Mesenchymal stem cell (in vitro differentiated cells and primary cell): ENCODE measurements at regions not wholly inside any gene's neighbourhood (a gene's known extent, or its start where the extent isn't known, plus 50 kb on each side); places are given as distances from the start of the nearest gene placed in this dataset.
"Not testable (repeated sequence)": the region's sequence is repeated elsewhere in the genome, so short reads cannot be mapped to it uniquely, and the experiment has no call there.

Experiments used
- DNase-seq: peaks from one replicate; pipeline ENCODE4 v3.0.0-alpha.2; 2013
- H2AFZ ChIP-seq: one replicate; pipeline ENCODE4 v1.6.1; 2013; ENCODE audit warnings: low read depth, mild to moderate bottlenecking, control low read depth, inconsistent platforms, low read length, moderate library complexity
- H2AK5ac ChIP-seq: 2 replicates; pipeline ENCODE4 v1.6.1; 2013; ENCODE audit warnings: low read length, moderate library complexity, mild to moderate bottlenecking, inconsistent platforms; ENCODE audit not compliant: severe bottlenecking
- H2BK120ac ChIP-seq: one replicate; pipeline ENCODE4 v1.6.1; 2013; ENCODE audit warnings: low read depth, mild to moderate bottlenecking, inconsistent platforms, low read length, moderate library complexity
- H2BK12ac ChIP-seq, 2 experiments: one replicate each; pipeline ENCODE4 v1.6.1; 2013; ENCODE audit warnings: inconsistent platforms in 2 of 2, low read length in 2 of 2, mild to moderate bottlenecking in 2 of 2, moderate library complexity in 2 of 2, control low read depth in 1 of 2
- H2BK15ac ChIP-seq: one replicate; pipeline ENCODE4 v1.6.1; 2013; ENCODE audit warnings: mild to moderate bottlenecking, low read depth, inconsistent platforms; ENCODE audit not compliant: poor library complexity, severe bottlenecking
- H2BK5ac ChIP-seq: 2 replicates; pipeline ENCODE4 v1.6.1; 2013; ENCODE audit warnings: low read depth, mild to moderate bottlenecking, low read length, control low read depth, inconsistent platforms; ENCODE audit not compliant: poor library complexity, severe bottlenecking
- H3K14ac ChIP-seq, 2 experiments: one replicate each; pipeline ENCODE4 v1.6.1; 2013; ENCODE audit warnings: inconsistent platforms in 2 of 2, low read length in 2 of 2, control low read depth in 1 of 2, mild to moderate bottlenecking in 1 of 2, moderate library complexity in 1 of 2
- H3K18ac ChIP-seq, 2 experiments: one replicate each; pipeline ENCODE4 v1.6.1; 2013; ENCODE audit warnings: inconsistent platforms in 2 of 2, low read length in 2 of 2, control low read depth in 1 of 2, low read depth in 1 of 2, mild to moderate bottlenecking in 1 of 2
- H3K23ac ChIP-seq, 2 experiments: one replicate each; pipeline ENCODE4 v1.6.1; 2013; ENCODE audit warnings: inconsistent platforms in 2 of 2, low read length in 2 of 2, mild to moderate bottlenecking in 2 of 2, moderate library complexity in 2 of 2, control low read depth in 1 of 2
- H3K27ac ChIP-seq: 2 replicates; pipeline ENCODE4 v1.5.1; 2013; ENCODE audit warnings: mild to moderate bottlenecking, moderate library complexity, low read length, control low read depth, inconsistent platforms; ENCODE audit not compliant: poor library complexity, severe bottlenecking
- H3K27me3 ChIP-seq, 2 experiments: 2 replicates each; pipeline versions ENCODE4 v1.6.1 to v1.7.0; 2013; ENCODE audit warnings: low read length in 2 of 2, mild to moderate bottlenecking in 2 of 2, moderate library complexity in 2 of 2, control low read depth in 1 of 2, inconsistent platforms in 1 of 2; ENCODE audit not compliant: control insufficient read depth in 1 of 2, insufficient read depth in 1 of 2
- H3K36me3 ChIP-seq, 2 experiments: 2 replicates each; pipeline versions ENCODE4 v1.6.1 to v1.7.0; 2013; ENCODE audit warnings: low read length in 2 of 2, control low read depth in 1 of 2, inconsistent platforms in 1 of 2, low read depth in 1 of 2, mild to moderate bottlenecking in 1 of 2; ENCODE audit not compliant: insufficient read depth in 2 of 2, control insufficient read depth in 1 of 2
- H3K4ac ChIP-seq, 2 experiments: one replicate each; pipeline ENCODE4 v1.6.1; 2013; ENCODE audit warnings: inconsistent platforms in 2 of 2, low read length in 2 of 2, mild to moderate bottlenecking in 2 of 2, moderate library complexity in 2 of 2, control low read depth in 1 of 2, low read depth in 1 of 2
- H3K4me1 ChIP-seq: 2 replicates; pipeline ENCODE4 v1.6.1; 2013; ENCODE audit warnings: low read depth, low read length, control low read depth; ENCODE audit not compliant: control insufficient read depth, insufficient read depth
- H3K4me2 ChIP-seq: 2 replicates; pipeline ENCODE4 v1.6.1; 2013; ENCODE audit warnings: low read length, mild to moderate bottlenecking, inconsistent platforms; ENCODE audit not compliant: poor library complexity, severe bottlenecking
- H3K4me3 ChIP-seq, 2 experiments: 2 replicates each; pipeline versions ENCODE4 v1.5.1 to v1.7.0; 2013; ENCODE audit warnings: low read length in 2 of 2, mild to moderate bottlenecking in 2 of 2, control low read depth in 1 of 2, low read depth in 1 of 2; ENCODE audit not compliant: insufficient read depth in 1 of 2
- H3K79me1 ChIP-seq: replicated peaks from 2 replicates; pipeline ENCODE4 v1.6.1; 2013; ENCODE audit warnings: mild to moderate bottlenecking, control low read depth, low read length, inconsistent platforms; ENCODE audit not compliant: poor library complexity, severe bottlenecking
- H3K9ac ChIP-seq: 2 replicates; pipeline ENCODE4 v1.7.0; 2013; ENCODE audit warnings: mild to moderate bottlenecking, low read length, moderate library complexity
- H3K9me3 ChIP-seq: 2 replicates; pipeline ENCODE4 v1.7.0; 2013; ENCODE audit warnings: mild to moderate bottlenecking, low read length; ENCODE audit not compliant: control insufficient read depth
- H4K8ac ChIP-seq: one replicate; pipeline ENCODE4 v1.6.1; 2013; ENCODE audit warnings: inconsistent platforms, mild to moderate bottlenecking, low read length, moderate library complexity
- H4K91ac ChIP-seq: one replicate; pipeline ENCODE4 v1.6.1; 2013; ENCODE audit warnings: mild to moderate bottlenecking, low read length, inconsistent platforms
- WGBS: methylation state at CpG from one replicate; pipeline ENCODE4 v1.1.7; 2013; ENCODE audit warnings: mixed read lengths; 5-methylcytosine and 5-hydroxymethylcytosine counted together

DNA sequence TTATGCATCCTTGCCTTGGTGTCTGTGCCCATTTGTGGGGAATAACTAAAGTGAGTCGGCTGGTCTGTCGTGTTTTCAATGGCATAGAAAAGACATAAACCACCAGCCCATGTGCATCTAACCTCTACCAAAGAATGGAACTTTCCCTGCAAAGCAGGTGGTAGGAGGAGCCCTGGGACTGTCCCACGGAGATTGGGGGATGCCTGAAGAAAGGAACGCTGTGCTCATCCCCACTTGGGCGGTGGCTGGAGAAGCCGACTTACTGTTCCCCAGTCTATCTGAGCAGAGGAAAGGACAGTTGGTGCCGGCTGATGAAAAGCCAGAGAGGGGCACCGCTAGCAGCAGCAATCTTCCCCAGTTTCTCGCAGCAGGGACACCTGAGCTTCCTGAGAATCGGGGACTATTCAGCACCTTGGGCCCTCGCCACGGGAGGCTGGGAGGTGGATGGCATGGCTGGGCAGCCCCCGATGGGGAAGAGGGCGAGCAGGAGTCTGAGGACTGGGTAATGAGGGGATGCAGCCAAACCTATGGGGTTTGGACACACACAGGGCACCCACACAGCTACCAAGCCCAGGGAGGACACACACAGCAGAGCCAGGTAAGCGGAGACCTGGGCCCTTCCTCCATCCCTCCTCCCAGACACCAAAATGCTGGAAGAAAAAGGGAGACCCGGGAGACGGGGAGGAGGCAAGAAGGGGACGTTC is 53.7 kb upstream of the AGAP1 start:
- Histone ChIP-seq H2BK5ac (no peak overlapping the region), H3K14ac (no peak overlapping the region), H2AK5ac (no peak overlapping the region), H3K9ac (no peak overlapping the region), H3K18ac (no peak overlapping the region), H3K23ac (no peak overlapping the region), H3K9me3 (peaks cover 5% of the 10 kb centered on the region), H3K27me3 (peaks cover 0 to 13% of the 10 kb centered on the region in 2 experiments), H2BK120ac (no peak overlapping the region), H3K36me3 (no peaks in the 10 kb centered on the region), H3K4me2 (no peak overlapping the region), H2AFZ (no peak overlapping the region), H3K79me1 (no peaks in the 10 kb centered on the region), H3K4me1 (no peaks in the 10 kb centered on the region), H4K8ac (no peak overlapping the region), H2BK15ac (no peak overlapping the region), H3K4me3 (no peak overlapping the region), H3K4ac (no peak overlapping the region), H4K91ac (no peak overlapping the region), H3K27ac (no peak overlapping the region), H2BK12ac (no peak overlapping the region)
- 81% methylated on average over 15 of the region's 18 CpGs for WGBS
- DNase-seq: no peak

DNA sequence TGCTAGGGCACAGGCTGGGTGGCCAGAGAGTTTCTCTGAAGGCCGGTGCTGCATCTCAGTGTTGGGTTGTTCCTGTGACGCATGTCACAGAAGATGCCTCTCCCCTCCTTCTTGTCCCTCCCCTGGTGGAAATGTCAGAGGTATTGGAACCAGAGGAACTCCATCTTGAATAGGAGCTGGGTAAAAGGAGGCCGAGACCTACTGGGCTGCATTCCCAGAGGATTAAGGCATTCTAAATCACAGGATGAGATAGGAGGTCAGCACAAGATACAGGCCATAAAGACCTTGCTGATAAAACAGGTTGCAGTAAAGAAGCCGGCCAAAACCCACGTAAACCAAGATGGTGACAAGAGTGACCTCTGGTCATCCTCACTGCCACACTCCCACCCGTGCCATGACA is 50.3 kb upstream of the AGAP1 start:
- WGBS: 79% methylated on average over 4 of the region's 6 CpGs

More for the DNA sequence above, 50.3 kb upstream of the AGAP1 start:
- not testable (repeated sequence) for H2AFZ ChIP-seq, H2BK15ac ChIP-seq, H3K14ac ChIP-seq, H3K36me3 ChIP-seq, H3K4me3 ChIP-seq, H3K23ac ChIP-seq, H3K9ac ChIP-seq, H3K27ac ChIP-seq, H2BK5ac ChIP-seq, H3K4me2 ChIP-seq, H2BK12ac ChIP-seq, H2BK120ac ChIP-seq, H3K9me3 ChIP-seq, H3K4ac ChIP-seq, H3K4me1 ChIP-seq, DNase-seq, H4K91ac ChIP-seq, H4K8ac ChIP-seq, H2AK5ac ChIP-seq, H3K18ac ChIP-seq, H3K79me1 ChIP-seq
- H3K27me3 ChIP-seq: peaks cover 0 to 13% of the 10 kb centered on the region in 2 experiments
